ENCODE measurements at regions not wholly inside any gene's neighbourhood (a gene's known extent, or its start where the extent isn't known, plus 50 kb on each side); places are given as distances from the start of the nearest gene placed in this dataset.

GRCh38 chr2:81648370-81648769 is 1343.8 kb upstream of the LRRTM1 start:
- no peak for DNase-seq (ENCODE audit: low read depth)

GRCh38 chr2:81647715-81648230 is 1343.2 kb upstream of the LRRTM1 start:
- no peak overlapping the region for H3K4me3 ChIP-seq (ENCODE audit: low read depth, low read length)
- no peak for DNase-seq (ENCODE audit: low read depth)

More at GRCh38 chr2:81648370-81648769, 1343.8 kb upstream of the LRRTM1 start:
- no peak overlapping the region for H3K4me3 ChIP-seq (ENCODE audit: low read depth, low read length)

GRCh38 chr2:81645745-81646301 is 1341.3 kb upstream of the LRRTM1 start:
- no peak for DNase-seq (ENCODE audit: low read depth)
- H3K4me3 ChIP-seq (ENCODE audit: low read depth, low read length) = no peak overlapping the region

- H3K4me3 ChIP-seq (ENCODE audit: low read depth, low read length) = no peak overlapping the region
- no peak for DNase-seq (ENCODE audit: low read depth)
These were observed 1339.6 kb upstream of the LRRTM1 start for GRCh38 chr2:81644189-81644588.

- H3K4me3 ChIP-seq (ENCODE audit: low read depth, low read length) = no peak overlapping the region
- no peak for DNase-seq (ENCODE audit: low read depth)
These were observed 1320.3 kb upstream of the LRRTM1 start for GRCh38 chr2:81624825-81625224.

GRCh38 chr2:81600088-81600487 is 1295.5 kb upstream of the LRRTM1 start:
- DNase-seq (ENCODE audit: low read depth) = no peak
- H3K4me3 ChIP-seq (ENCODE audit: low read depth, low read length) = no peak overlapping the region

- no peak overlapping the region for H3K4me3 ChIP-seq (ENCODE audit: low read depth, low read length)
- no peak for DNase-seq (ENCODE audit: low read depth)
These were observed 1293.9 kb upstream of the LRRTM1 start for GRCh38 chr2:81598453-81598852.

GRCh38 chr2:81589406-81589805 is 1284.9 kb upstream of the LRRTM1 start:
- no peak for DNase-seq (ENCODE audit: low read depth)

GRCh38 chr2:81583311-81584108 is 1279.0 kb upstream of the LRRTM1 start:
- H3K4me3 ChIP-seq (ENCODE audit: low read depth, low read length) = no peak overlapping the region
- no peak for DNase-seq (ENCODE audit: low read depth)

More at GRCh38 chr2:81589406-81589805, 1284.9 kb upstream of the LRRTM1 start:
- H3K4me3 ChIP-seq (ENCODE audit: low read depth, low read length) = no peak overlapping the region

- no peak for DNase-seq (ENCODE audit: low read depth)
- no peak overlapping the region for H3K4me3 ChIP-seq (ENCODE audit: low read depth, low read length)
These were observed 1272.2 kb upstream of the LRRTM1 start for GRCh38 chr2:81576713-81577112.

- no peak overlapping the region for H3K4me3 ChIP-seq (ENCODE audit: low read depth, low read length)
- no peak for DNase-seq (ENCODE audit: low read depth)
These were observed 1246.6 kb upstream of the LRRTM1 start for GRCh38 chr2:81551040-81551634.

GRCh38 chr2:81550277-81550676 is 1245.7 kb upstream of the LRRTM1 start:
- DNase-seq (ENCODE audit: low read depth) = no peak
- H3K4me3 ChIP-seq (ENCODE audit: low read depth, low read length) = no peak overlapping the region

- no peak overlapping the region for H3K4me3 ChIP-seq (ENCODE audit: low read depth, low read length)
- no peak for DNase-seq (ENCODE audit: low read depth)
These were observed 1245.1 kb upstream of the LRRTM1 start for GRCh38 chr2:81549646-81550045.

GRCh38 chr2:81545626-81546025 is 1241.1 kb upstream of the LRRTM1 start:
- no peak overlapping the region for H3K4me3 ChIP-seq (ENCODE audit: low read depth, low read length)
- no peak for DNase-seq (ENCODE audit: low read depth)

- no peak overlapping the region for H3K4me3 ChIP-seq (ENCODE audit: low read depth, low read length)
- DNase-seq (ENCODE audit: low read depth) = no peak
These were observed 1237.6 kb upstream of the LRRTM1 start for GRCh38 chr2:81542119-81542518.

GRCh38 chr2:81529944-81530343 is 1225.4 kb upstream of the LRRTM1 start:
- no peak overlapping the region for H3K4me3 ChIP-seq (ENCODE audit: low read depth, low read length)
- DNase-seq (ENCODE audit: low read depth) = no peak

GRCh38 chr2:81528852-81529480 is 1224.4 kb upstream of the LRRTM1 start:
- no peak overlapping the region for H3K4me3 ChIP-seq (ENCODE audit: low read depth, low read length)
- DNase-seq (ENCODE audit: low read depth) = no peak

GRCh38 chr2:81523344-81523743 is 1218.8 kb upstream of the LRRTM1 start:
- H3K4me3 ChIP-seq (ENCODE audit: low read depth, low read length) = no peak overlapping the region
- no peak for DNase-seq (ENCODE audit: low read depth)

GRCh38 chr2:81513328-81513727 is 1208.8 kb upstream of the LRRTM1 start:
- no peak overlapping the region for H3K4me3 ChIP-seq (ENCODE audit: low read depth, low read length)
- DNase-seq (ENCODE audit: low read depth) = no peak

- no peak overlapping the region for H3K4me3 ChIP-seq (ENCODE audit: low read depth, low read length)
- DNase-seq (ENCODE audit: low read depth) = no peak
These were observed 1201.0 kb upstream of the LRRTM1 start for GRCh38 chr2:81505586-81505985.

All from skeletal muscle cell (primary cell).